Astrocyte of the hippocampus (primary cell): ENCODE measurements at regions not wholly inside any gene's neighbourhood (a gene's known extent, or its start where the extent isn't known, plus 50 kb on each side); places are given as distances from the start of the nearest gene placed in this dataset.

Experiments used
- DNase-seq: peaks from one replicate; pipeline ENCODE4 v3.0.0; 2011; ENCODE audit warnings: low read depth, low spot score

- DNase-seq: no peak
Observed at GRCh38 chr10:85538601-85539000, 828.0 kb downstream of the GRID1 start.

GRCh38 chr10:85542152-85542551, 824.4 kb downstream of the GRID1 start:
- no peak for DNase-seq

GRCh38 chr10:85542936-85543730, 823.5 kb downstream of the GRID1 start:
- DNase-seq: no peak

GRCh38 chr10:85544956-85545355, 821.6 kb downstream of the GRID1 start:
- no peak for DNase-seq

- no peak for DNase-seq
Observed at GRCh38 chr10:85545874-85546273, 820.7 kb downstream of the GRID1 start.

- DNase-seq: peak; percentile 31
Observed at GRCh38 chr10:85547460-85548023, 819.1 kb downstream of the GRID1 start.

GRCh38 chr10:85548034-85548433, 818.6 kb downstream of the GRID1 start:
- DNase-seq: peak; percentile 81
